ENCODE measurements at regions not wholly inside any gene's neighbourhood (a gene's known extent, or its start where the extent isn't known, plus 50 kb on each side); places are given as distances from the start of the nearest gene placed in this dataset.

GRCh38 chr10:78462726-78463228, 429.1 kb downstream of the RPS24 start:
- no peak for TF ChIP-seq CTCF (IDR thresholded peaks at IDR 0.05)
- TF ChIP-seq POLR2A (IDR thresholded peaks at IDR 0.05), result no peak
- TF ChIP-seq EP300 (IDR thresholded peaks at IDR 0.05), result no peak

All from tibial nerve (tissue), 4 donors.